AG04449 (cell line): ENCODE measurements at regions not wholly inside any gene's neighbourhood (a gene's known extent, or its start where the extent isn't known, plus 50 kb on each side); places are given as distances from the start of the nearest gene placed in this dataset.

Source experiments
- CTCF ChIA-PET: fragments of 350-600 bp; formaldehyde crosslinking; extraction: SDS; loops from one replicate; lab custom pipeline; 2021; ENCODE audit warnings: antibody characterized with exemption; lab: Yijun Ruan, JAX
- POLR2A ChIA-PET: fragments of 400-600, 350-600 bp; formaldehyde crosslinking; extraction: SDS; loops from one replicate; lab custom pipeline; 2020; ENCODE audit warnings: antibody characterized with exemption, inconsistent platforms; lab: Yijun Ruan, JAX
- DNase-seq: peaks from one replicate; pipeline ENCODE4 v3.0.0-alpha.2; 2010; ENCODE audit warnings: low read depth, low spot score
- H3K4me3 ChIP-seq: 2 replicates; pipeline ENCODE4 v1.5.1; 2011; ENCODE audit warnings: low read depth, mild to moderate bottlenecking, control low read depth, low read length
- TF ChIP-seq, protein P1 (sequence below): IDR thresholded peaks from one replicate; pipeline ENCODE4 v1.5.1; 2011; ENCODE audit warnings: mild to moderate bottlenecking, moderate library complexity, low read length, control low read depth, inconsistent platforms; ENCODE audit not compliant: insufficient read depth; ENCODE audit errors: missing control alignments

DNA sequence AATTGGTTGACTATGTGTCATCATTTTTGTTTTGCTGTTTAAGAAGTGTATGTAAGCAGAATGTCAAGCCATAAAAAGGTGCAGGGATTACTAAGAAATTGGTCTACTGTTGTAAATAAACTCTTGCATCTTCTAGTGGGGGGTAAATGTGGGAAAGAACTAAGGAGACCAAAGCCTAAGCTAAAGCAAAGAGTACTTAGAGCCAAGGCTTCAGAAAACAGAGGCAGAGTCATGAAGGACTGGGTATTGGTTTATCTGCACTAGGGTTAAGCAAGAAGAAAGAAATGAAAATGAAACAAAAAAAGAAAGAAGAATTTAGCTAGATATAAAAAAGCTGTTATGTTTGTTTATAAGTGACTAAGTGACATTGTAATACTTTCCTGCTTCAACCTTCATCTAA is 628.1 kb downstream of the METTL15 start:
- ChIA-PET POLR2A (no interaction called here), CTCF (no interaction called here)
- DNase-seq = no peak
- H3K4me3 ChIP-seq = no peak overlapping the region
- TF ChIP-seq, protein P1, sequence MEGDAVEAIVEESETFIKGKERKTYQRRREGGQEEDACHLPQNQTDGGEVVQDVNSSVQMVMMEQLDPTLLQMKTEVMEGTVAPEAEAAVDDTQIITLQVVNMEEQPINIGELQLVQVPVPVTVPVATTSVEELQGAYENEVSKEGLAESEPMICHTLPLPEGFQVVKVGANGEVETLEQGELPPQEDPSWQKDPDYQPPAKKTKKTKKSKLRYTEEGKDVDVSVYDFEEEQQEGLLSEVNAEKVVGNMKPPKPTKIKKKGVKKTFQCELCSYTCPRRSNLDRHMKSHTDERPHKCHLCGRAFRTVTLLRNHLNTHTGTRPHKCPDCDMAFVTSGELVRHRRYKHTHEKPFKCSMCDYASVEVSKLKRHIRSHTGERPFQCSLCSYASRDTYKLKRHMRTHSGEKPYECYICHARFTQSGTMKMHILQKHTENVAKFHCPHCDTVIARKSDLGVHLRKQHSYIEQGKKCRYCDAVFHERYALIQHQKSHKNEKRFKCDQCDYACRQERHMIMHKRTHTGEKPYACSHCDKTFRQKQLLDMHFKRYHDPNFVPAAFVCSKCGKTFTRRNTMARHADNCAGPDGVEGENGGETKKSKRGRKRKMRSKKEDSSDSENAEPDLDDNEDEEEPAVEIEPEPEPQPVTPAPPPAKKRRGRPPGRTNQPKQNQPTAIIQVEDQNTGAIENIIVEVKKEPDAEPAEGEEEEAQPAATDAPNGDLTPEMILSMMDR = no peak

DNA sequence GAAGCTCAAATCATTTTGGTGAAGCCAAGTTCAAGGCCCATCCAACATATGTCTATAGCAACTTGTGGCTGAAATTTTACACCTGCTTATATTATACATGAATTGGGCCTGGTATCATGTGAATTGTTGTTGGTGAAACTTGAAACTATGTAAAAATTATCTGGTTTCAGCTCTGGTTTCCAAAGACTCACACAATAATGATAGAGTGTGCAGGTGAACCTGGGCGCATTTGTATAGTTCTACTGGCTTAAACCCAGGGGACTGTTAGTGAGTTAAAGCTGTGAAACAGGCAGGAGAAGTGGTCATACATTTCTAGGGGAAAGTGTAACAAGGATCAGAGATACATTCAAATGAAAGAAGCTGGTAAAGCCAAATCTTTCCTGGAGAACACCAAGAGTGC is 627.3 kb downstream of the METTL15 start:
- ChIA-PET POLR2A (no interaction called here), CTCF (no interaction called here)
- TF ChIP-seq, protein P1 = no peak
- H3K4me3 ChIP-seq = no peak overlapping the region
- no peak for DNase-seq

DNA sequence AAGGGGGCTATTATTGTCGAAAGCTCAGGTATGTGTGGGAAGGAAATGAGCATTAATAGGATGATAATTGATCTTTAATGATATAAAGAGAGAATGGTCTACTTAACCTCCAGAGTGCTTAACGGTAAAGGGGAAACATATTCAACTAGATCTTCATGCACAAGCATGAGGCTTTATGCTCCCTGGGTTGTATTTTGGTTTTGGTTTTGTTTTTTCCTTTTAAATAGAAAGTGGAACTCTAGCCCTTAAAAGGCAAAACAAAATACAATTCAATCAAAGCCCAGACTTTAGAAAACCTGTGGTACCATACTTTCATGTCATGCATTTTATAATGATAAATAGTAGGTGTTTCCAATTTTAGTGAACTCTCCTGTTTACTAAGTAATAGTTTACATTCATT is 622.7 kb downstream of the METTL15 start:
- ChIA-PET CTCF (no interaction called here), POLR2A (no interaction called here)
- no peak for DNase-seq
- TF ChIP-seq, protein P1 = no peak
- H3K4me3 ChIP-seq = no peak overlapping the region

DNA sequence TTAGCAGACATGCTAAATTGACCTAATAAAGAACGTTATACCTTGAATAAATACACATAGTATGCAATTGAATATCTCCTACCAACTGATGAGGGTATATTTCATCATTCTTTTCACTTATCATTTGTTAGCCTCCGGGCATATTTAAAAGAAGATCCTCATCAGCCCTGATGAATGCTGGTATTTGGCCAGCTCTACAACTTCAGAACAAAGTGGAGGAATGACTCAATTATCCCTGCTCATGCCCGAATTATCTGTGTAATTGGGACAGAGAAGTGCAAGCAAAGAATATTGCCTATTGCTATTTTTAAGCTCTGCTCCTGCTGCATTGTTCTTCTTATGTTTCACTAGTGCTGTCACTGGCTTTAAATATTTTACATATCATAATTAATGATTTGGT is 622.1 kb downstream of the METTL15 start:
- DNase-seq = no peak
- CTCF ChIA-PET = no interaction called here
- TF ChIP-seq, protein P1 = no peak
- POLR2A ChIA-PET = no interaction called here
- H3K4me3 ChIP-seq = no peak overlapping the region

DNA sequence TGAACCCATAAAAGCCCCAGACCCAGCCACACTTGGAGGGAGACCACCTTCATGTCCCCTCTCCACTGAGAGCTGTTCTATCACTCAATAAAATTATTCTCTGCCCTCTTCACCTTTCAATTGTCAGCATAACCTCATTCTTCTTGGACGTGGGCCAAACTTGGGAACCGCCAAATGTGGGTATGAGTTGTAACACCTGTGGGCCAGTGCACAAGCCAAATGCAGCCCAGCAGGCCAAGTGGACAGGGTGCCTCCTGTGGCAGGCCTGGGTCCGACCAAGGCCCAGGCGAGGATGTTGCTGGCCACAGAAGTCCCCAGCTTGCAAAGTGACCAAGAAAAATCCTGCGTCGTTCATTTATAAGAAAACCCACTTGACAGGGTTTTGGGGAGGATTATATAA is 621.2 kb downstream of the METTL15 start:
- no peak overlapping the region for H3K4me3 ChIP-seq
- TF ChIP-seq, protein P1 = no peak
- DNase-seq = no peak
- ChIA-PET POLR2A (no interaction called here), CTCF (interaction anchor here (3.0 kb wide), 1 partner anchor 31 kb away, joined by 17 read pairs; no protein-coding TSS in a partner anchor)

DNA sequence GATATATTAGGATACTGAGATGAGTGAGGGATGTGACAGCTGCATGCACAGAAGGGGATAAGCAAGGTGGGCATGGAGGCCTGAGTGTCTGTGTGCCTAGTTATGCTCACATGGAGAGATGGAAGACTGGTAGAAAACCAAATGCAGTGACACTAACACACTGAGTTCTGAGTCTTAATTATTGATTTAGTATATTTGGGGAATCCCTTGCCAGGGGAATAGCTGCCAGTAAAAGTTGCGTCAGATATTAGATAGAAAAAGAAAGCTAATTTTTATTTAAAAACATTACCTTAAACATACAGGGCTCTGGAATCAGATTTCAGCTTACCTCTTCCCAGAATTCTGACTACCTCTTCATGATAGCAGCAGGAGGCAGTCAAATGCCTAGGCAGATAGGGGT is 620.5 kb downstream of the METTL15 start:
- ChIA-PET POLR2A (no interaction called here), CTCF (interaction anchor here (3.0 kb wide), 1 partner anchor 30 kb away, joined by 17 read pairs; no protein-coding TSS in a partner anchor)
- TF ChIP-seq, protein P1 = no peak
- no peak overlapping the region for H3K4me3 ChIP-seq
- DNase-seq = no peak
